ENCODE measurements at regions not wholly inside any gene's neighbourhood (a gene's known extent, or its start where the extent isn't known, plus 50 kb on each side); places are given as distances from the start of the nearest gene placed in this dataset.

GRCh38 chr6:1257778-1258177, 54.1 kb upstream of the FOXQ1 start:
- no peak for DNase-seq

GRCh38 chr6:1256435-1257008, 55.4 kb upstream of the FOXQ1 start:
- DNase-seq = no peak

GRCh38 chr6:1255636-1256365, 56.1 kb upstream of the FOXQ1 start:
- no peak for DNase-seq

GRCh38 chr6:1254326-1254725, 57.6 kb upstream of the FOXQ1 start:
- no peak for DNase-seq

- DNase-seq = no peak
Observed at GRCh38 chr6:1253816-1254215, 58.1 kb upstream of the FOXQ1 start.

- DNase-seq = no peak
Observed at GRCh38 chr6:1251198-1252155, 60.4 kb upstream of the FOXQ1 start.

- DNase-seq = no peak
Observed at GRCh38 chr6:1250489-1251197, 61.3 kb upstream of the FOXQ1 start.

GRCh38 chr6:1247894-1248293, 64.0 kb upstream of the FOXQ1 start:
- no peak for DNase-seq

GRCh38 chr6:1247056-1247455, 64.8 kb upstream of the FOXQ1 start:
- no peak for DNase-seq

- DNase-seq = no peak
Observed at GRCh38 chr6:1244941-1245340, 67.0 kb upstream of the FOXQ1 start.

- no peak for DNase-seq
Observed at GRCh38 chr6:1244278-1244677, 67.6 kb upstream of the FOXQ1 start.

GRCh38 chr6:1242446-1242845, 69.5 kb upstream of the FOXQ1 start:
- DNase-seq = no peak

GRCh38 chr6:1242021-1242420, 69.9 kb upstream of the FOXQ1 start:
- DNase-seq = no peak

GRCh38 chr6:1240766-1241318, 71.1 kb upstream of the FOXQ1 start:
- DNase-seq = no peak

GRCh38 chr6:1239805-1240204, 72.1 kb upstream of the FOXQ1 start:
- DNase-seq = no peak

- no peak for DNase-seq
Observed at GRCh38 chr6:1238040-1238439, 73.9 kb upstream of the FOXQ1 start.

- no peak for DNase-seq
Observed at GRCh38 chr6:1237636-1238035, 74.3 kb upstream of the FOXQ1 start.

- no peak for DNase-seq
Observed at GRCh38 chr6:1235825-1236224, 76.1 kb upstream of the FOXQ1 start.

- DNase-seq = no peak
Observed at GRCh38 chr6:1233924-1234323, 78.0 kb upstream of the FOXQ1 start.

- no peak for DNase-seq
Observed at GRCh38 chr6:1232578-1232977, 79.3 kb upstream of the FOXQ1 start.

GRCh38 chr6:1231941-1232340, 80.0 kb upstream of the FOXQ1 start:
- DNase-seq = no peak

GRCh38 chr6:1230689-1231605, 81.0 kb upstream of the FOXQ1 start:
- no peak for DNase-seq
